Stimulated activated memory B cell treated with anti-CD40 and anti-IgM and Interleukin-4, amounts not matched to agents 10 μg/mL and 1 μg/mL and 100 μg/mL, for 72 hours (primary cell): ENCODE measurements at regions not wholly inside any gene's neighbourhood (a gene's known extent, or its start where the extent isn't known, plus 50 kb on each side); places are given as distances from the start of the nearest gene placed in this dataset.

ENCODE experiments used
- ATAC-seq: fragments of 150-1000 bp; cut with Tn5 transposase; 2 replicates; pipeline ENCODE4 v1.10.0; 2021
- H3K27ac Mint-ChIP-seq: one replicate; pipeline ENCODE4 v1.8.0; 2022; ENCODE audit warnings: mild to moderate bottlenecking, mixed read lengths
- H3K27me3 Mint-ChIP-seq: one replicate; pipeline ENCODE4 v1.8.0; 2022; ENCODE audit warnings: mixed read lengths
- H3K36me3 Mint-ChIP-seq: one replicate; pipeline ENCODE4 v1.8.0; 2022; ENCODE audit warnings: mixed read lengths
- H3K4me1 Mint-ChIP-seq: one replicate; pipeline ENCODE4 v1.8.0; 2022; ENCODE audit warnings: mixed read lengths
- H3K4me3 Mint-ChIP-seq: one replicate; pipeline ENCODE4 v1.8.0; 2022; ENCODE audit warnings: mild to moderate bottlenecking, moderate library complexity, mixed read lengths
- H3K9me3 Mint-ChIP-seq: one replicate; pipeline ENCODE4 v1.8.0; 2022; ENCODE audit warnings: mixed read lengths

- Mint-ChIP-seq H3K9me3 (no peaks in the 10 kb centered on the region), H3K27me3 (no peaks in the 10 kb centered on the region), H3K27ac (no peak overlapping the region), H3K4me1 (no peaks in the 10 kb centered on the region), H3K4me3 (no peak overlapping the region), H3K36me3 (no peaks in the 10 kb centered on the region)
- ATAC-seq, result no peak
Observed at GRCh38 chr6:95802978-95803377, 212.8 kb upstream of the FUT9 start.

GRCh38 chr6:95803889-95804288 lies 211.9 kb upstream of the FUT9 start:
- no peak overlapping the region for H3K27ac Mint-ChIP-seq
- ATAC-seq, result no peak
- H3K4me1 Mint-ChIP-seq, result no peaks in the 10 kb centered on the region
- peaks cover 3% of the 10 kb centered on the region for H3K9me3 Mint-ChIP-seq
- no peak overlapping the region for H3K4me3 Mint-ChIP-seq
- H3K27me3 Mint-ChIP-seq, result no peaks in the 10 kb centered on the region
- H3K36me3 Mint-ChIP-seq, result no peaks in the 10 kb centered on the region

DNA sequence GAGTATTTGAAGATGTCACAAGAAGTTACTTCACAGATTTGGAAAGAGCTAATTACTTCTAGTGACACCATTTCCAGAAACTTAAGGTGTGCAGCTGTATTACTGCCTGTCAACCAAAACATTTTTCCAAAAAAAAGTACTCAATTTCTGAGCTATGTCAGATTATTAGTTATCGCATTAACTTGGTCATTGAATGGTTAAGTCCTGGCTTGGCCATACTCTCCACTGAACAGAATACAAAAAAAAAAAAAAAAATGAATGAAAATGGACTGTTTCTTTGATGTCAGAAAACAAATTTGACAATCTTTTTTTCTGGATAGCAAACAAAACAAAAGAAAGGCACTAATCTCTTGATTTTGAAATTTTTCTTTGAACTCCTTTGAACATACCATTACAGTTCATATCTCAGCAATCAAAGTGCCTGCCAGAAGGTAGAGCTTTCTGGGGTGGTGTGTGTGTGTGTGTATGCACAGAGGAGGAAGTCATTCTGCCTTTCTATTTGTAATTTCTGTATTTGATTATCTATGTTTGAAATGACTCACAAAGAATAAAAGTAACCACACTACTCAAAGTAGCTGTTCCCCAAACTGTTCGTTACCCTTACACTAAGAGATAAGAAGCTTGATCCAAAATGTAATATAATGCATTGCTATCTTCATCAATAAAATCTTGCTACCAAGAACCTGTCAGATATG lies 210.8 kb upstream of the FUT9 start:
- peaks cover 6% of the 10 kb centered on the region for H3K9me3 Mint-ChIP-seq
- no peaks in the 10 kb centered on the region for H3K4me1 Mint-ChIP-seq
- no peak overlapping the region for H3K4me3 Mint-ChIP-seq
- ATAC-seq, result no peak
- no peak overlapping the region for H3K27ac Mint-ChIP-seq
- H3K36me3 Mint-ChIP-seq, result no peaks in the 10 kb centered on the region
- H3K27me3 Mint-ChIP-seq, result no peaks in the 10 kb centered on the region

GRCh38 chr6:95805699-95806098 lies 210.1 kb upstream of the FUT9 start:
- Mint-ChIP-seq H3K4me3 (no peak overlapping the region), H3K9me3 (peaks cover 6% of the 10 kb centered on the region), H3K4me1 (no peaks in the 10 kb centered on the region), H3K27me3 (no peaks in the 10 kb centered on the region), H3K27ac (no peak overlapping the region), H3K36me3 (no peaks in the 10 kb centered on the region)
- ATAC-seq, result no peak

DNA sequence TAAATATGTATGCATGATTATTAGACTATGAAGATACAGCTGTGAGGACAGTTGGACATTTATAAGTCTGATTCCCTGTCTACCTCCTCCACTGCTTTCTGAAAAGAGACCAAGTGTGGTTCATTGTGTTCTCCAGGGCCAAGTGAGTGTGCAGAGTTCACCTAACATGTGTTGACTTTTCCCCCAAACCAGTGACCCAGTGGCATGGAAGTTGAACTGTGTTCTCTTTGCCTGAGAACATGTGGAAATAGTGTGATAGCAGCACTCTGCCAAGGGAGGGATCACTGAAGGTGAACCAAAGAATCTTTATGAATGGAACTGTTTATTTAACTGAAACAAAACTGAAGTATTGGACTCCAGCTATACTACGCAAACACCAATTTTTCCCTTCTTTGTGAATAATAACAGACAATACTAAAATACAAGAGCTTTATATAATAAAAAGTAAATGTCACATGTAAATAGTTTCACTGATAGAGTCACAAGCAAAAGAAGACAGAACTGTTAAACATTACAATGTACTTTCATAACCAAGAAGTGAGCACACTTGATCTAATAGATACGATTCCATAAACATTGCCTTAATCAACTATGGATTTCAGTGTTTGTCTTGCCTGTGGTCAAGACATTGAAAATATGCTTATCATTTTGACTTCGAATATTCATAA lies 200.3 kb upstream of the FUT9 start:
- no peaks in the 10 kb centered on the region for H3K4me1 Mint-ChIP-seq
- H3K36me3 Mint-ChIP-seq, result no peaks in the 10 kb centered on the region
- no peak overlapping the region for H3K4me3 Mint-ChIP-seq
- ATAC-seq, result no peak
- no peaks in the 10 kb centered on the region for H3K27me3 Mint-ChIP-seq
- no peaks in the 10 kb centered on the region for H3K9me3 Mint-ChIP-seq
- H3K27ac Mint-ChIP-seq, result no peak overlapping the region

DNA sequence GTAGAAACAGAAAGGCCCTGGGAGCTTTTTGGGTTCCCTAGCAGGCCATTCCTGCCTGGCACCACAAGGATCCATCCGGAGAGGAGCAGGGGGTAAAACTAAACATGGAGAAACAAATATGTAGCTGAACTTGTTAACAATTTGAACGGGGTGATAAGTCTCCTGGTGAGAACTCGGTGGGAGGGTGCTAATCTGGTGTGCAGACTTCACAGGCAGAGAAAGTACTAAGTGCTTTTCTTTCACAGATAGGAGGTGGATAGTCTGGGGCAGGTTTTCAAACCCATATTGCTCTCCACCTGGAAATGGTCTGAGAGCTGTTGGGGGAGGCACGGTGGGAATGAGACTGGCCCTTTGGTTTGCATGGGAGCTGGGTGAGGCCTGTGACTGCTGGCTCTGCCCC lies 196.3 kb upstream of the FUT9 start:
- Mint-ChIP-seq H3K9me3 (peaks cover under 1% of the 10 kb centered on the region), H3K27me3 (no peaks in the 10 kb centered on the region), H3K27ac (no peak overlapping the region), H3K4me1 (no peaks in the 10 kb centered on the region), H3K4me3 (no peak overlapping the region), H3K36me3 (no peaks in the 10 kb centered on the region)
- ATAC-seq, result no peak

- H3K36me3 Mint-ChIP-seq, result no peaks in the 10 kb centered on the region
- H3K4me1 Mint-ChIP-seq, result no peaks in the 10 kb centered on the region
- ATAC-seq, result no peak
Observed at GRCh38 chr6:95819939-95820338, 195.8 kb upstream of the FUT9 start.

DNA sequence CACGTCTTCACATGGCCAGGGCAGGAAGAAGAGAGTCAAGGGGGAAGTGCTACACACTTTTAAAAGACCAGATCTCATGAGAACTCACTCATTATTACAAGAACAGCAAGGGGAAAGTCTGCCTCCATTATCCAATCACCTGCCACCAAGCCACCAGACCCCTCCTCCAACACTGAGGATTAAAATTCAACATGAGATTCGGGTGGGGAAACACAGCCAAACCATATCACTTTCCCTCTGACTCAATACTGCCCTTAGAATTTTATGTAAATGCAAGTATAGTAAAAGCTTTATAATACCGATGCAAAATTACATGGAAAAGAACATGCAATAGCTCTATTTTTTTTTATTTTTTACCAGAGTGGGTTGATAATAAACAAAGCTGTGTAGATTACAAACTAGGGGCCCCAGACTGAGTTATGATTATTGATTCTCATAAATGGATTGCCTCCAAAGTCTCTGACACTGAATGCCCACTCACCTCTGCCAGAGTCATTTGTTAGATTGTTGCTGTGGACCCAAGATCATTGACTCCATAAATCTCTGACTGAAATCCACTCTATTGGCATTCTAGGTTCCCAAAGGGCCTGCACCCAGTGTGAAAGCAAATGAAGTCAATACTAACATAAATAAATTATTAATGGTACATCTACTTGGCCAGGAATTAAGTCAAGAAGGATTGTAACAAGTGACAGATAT lies 184.8 kb upstream of the FUT9 start:
- Mint-ChIP-seq H3K27ac (no peak overlapping the region), H3K27me3 (no peaks in the 10 kb centered on the region), H3K4me1 (no peaks in the 10 kb centered on the region), H3K4me3 (no peak overlapping the region), H3K36me3 (no peaks in the 10 kb centered on the region), H3K9me3 (peaks cover 2% of the 10 kb centered on the region)
- no peak for ATAC-seq

More at GRCh38 chr6:95819939-95820338, 195.8 kb upstream of the FUT9 start:
- Mint-ChIP-seq H3K4me3 (no peak overlapping the region), H3K9me3 (peaks cover 3% of the 10 kb centered on the region), H3K27me3 (no peaks in the 10 kb centered on the region), H3K27ac (no peak overlapping the region)

DNA sequence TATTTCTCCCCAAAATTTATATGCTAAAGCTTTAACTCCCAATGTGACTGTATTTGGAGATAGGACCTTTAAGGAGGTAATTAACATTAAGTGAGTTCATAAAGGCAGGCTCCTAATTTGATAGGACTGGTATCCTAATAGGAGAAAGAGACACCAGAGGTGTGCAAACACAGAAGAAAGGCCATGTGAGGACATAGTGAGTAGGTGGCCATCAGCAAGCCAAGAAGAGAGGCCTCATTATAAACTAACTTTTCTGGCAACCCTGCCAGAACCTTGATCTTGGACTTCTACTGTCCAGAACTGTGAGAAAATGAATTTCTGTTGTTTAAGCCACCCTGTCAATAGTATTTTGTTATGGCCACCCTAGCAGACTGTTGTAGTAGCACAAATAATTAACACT lies 177.9 kb upstream of the FUT9 start:
- ATAC-seq, result no peak
- Mint-ChIP-seq H3K4me1 (no peaks in the 10 kb centered on the region), H3K36me3 (no peaks in the 10 kb centered on the region), H3K27ac (no peak overlapping the region), H3K9me3 (no peaks in the 10 kb centered on the region), H3K4me3 (no peak overlapping the region), H3K27me3 (no peaks in the 10 kb centered on the region)

GRCh38 chr6:95841560-95841959 lies 174.2 kb upstream of the FUT9 start:
- Mint-ChIP-seq H3K4me1 (no peaks in the 10 kb centered on the region), H3K27me3 (no peaks in the 10 kb centered on the region), H3K36me3 (no peaks in the 10 kb centered on the region), H3K27ac (no peak overlapping the region), H3K9me3 (no peaks in the 10 kb centered on the region), H3K4me3 (no peak overlapping the region)
- no peak for ATAC-seq

GRCh38 chr6:95846652-95847051 lies 169.1 kb upstream of the FUT9 start:
- Mint-ChIP-seq H3K4me3 (no peak overlapping the region), H3K4me1 (no peaks in the 10 kb centered on the region), H3K27ac (no peak overlapping the region), H3K27me3 (no peaks in the 10 kb centered on the region), H3K9me3 (peaks cover 3% of the 10 kb centered on the region), H3K36me3 (no peaks in the 10 kb centered on the region)
- no peak for ATAC-seq

DNA sequence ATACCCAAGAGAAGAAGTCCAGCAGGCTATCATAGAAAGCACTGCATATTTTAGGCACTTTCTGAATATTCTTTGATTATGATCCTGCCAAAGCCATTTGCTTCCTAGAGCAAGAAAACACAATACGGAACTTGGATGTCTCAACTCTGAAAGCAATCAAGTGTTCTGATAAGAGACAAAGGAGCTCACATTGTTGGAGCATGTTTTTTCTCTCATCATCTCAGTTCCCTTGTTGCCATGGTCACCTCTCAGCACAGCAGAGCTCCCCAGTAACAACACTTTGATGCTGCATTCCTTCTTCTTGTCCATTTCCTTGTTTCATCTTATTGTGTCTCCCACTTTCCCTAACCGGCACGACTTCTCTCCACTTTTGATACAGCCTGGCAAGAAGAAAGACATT lies 168.7 kb upstream of the FUT9 start:
- ATAC-seq, result no peak
- peaks cover 3% of the 10 kb centered on the region for H3K9me3 Mint-ChIP-seq
- no peaks in the 10 kb centered on the region for H3K36me3 Mint-ChIP-seq
- H3K4me3 Mint-ChIP-seq, result no peak overlapping the region
- H3K27ac Mint-ChIP-seq, result no peak overlapping the region
- no peaks in the 10 kb centered on the region for H3K27me3 Mint-ChIP-seq
- no peaks in the 10 kb centered on the region for H3K4me1 Mint-ChIP-seq

- H3K4me3 Mint-ChIP-seq, result no peak overlapping the region
- no peak overlapping the region for H3K27ac Mint-ChIP-seq
- H3K27me3 Mint-ChIP-seq, result no peaks in the 10 kb centered on the region
- ATAC-seq, result no peak
- no peaks in the 10 kb centered on the region for H3K36me3 Mint-ChIP-seq
- peaks cover 3% of the 10 kb centered on the region for H3K9me3 Mint-ChIP-seq
- no peaks in the 10 kb centered on the region for H3K4me1 Mint-ChIP-seq
Observed at GRCh38 chr6:95848717-95849116, 167.1 kb upstream of the FUT9 start.

DNA sequence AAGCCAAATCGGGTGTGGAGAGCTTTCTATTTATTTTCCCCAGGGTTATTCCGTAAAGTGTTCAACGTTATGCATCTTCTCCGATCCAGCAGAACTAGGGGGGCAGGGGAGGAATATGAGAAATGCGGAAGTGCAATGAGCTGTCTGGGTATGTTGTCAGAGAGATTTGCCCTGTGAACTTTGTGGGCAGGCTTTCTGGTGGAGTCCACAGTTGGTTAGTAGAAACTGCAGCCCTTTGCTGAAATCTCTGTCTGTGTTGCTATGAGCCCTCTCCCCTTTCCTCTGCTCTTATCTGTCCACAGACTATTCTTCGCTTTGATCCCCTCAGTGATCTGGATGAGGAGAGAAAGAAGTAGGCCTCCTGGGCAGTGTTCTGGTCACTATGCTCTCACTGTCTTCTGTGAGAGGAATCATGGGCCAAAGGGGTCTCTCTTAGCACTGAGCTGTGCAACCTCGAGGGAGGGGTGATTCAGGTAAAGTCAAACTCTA lies 158.9 kb upstream of the FUT9 start:
- H3K36me3 Mint-ChIP-seq, result no peaks in the 10 kb centered on the region
- H3K27ac Mint-ChIP-seq, result no peak overlapping the region
- H3K4me1 Mint-ChIP-seq, result no peaks in the 10 kb centered on the region
- no peak overlapping the region for H3K4me3 Mint-ChIP-seq
- H3K9me3 Mint-ChIP-seq, result peaks cover 7% of the 10 kb centered on the region
- H3K27me3 Mint-ChIP-seq, result no peaks in the 10 kb centered on the region
- no peak for ATAC-seq

- Mint-ChIP-seq H3K4me3 (no peak overlapping the region), H3K9me3 (peaks cover 6% of the 10 kb centered on the region), H3K27me3 (no peaks in the 10 kb centered on the region), H3K27ac (no peak overlapping the region), H3K4me1 (no peaks in the 10 kb centered on the region), H3K36me3 (no peaks in the 10 kb centered on the region)
- ATAC-seq, result no peak
Observed at GRCh38 chr6:95865857-95866256, 149.9 kb upstream of the FUT9 start.

DNA sequence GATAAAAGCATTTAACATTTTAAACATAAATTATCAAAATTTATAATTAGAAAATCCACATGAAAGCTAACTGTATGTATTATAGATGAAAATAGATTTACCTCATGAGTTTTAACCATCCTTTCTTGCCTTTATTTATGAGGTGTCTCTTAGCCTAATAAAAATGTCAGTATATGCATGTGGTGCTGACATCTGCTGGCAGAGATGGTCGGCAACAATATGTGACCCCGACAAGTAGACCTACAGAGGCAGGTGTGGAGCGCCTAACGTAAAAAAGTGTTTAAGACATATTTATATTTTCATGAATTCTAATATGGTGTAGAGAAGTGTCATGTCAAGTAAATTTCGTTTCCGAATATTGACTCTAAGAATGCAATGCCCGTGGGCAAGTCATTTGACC lies 149.0 kb upstream of the FUT9 start:
- Mint-ChIP-seq H3K27me3 (no peaks in the 10 kb centered on the region), H3K36me3 (no peaks in the 10 kb centered on the region), H3K4me3 (no peak overlapping the region), H3K4me1 (no peaks in the 10 kb centered on the region), H3K27ac (no peak overlapping the region), H3K9me3 (peaks cover 6% of the 10 kb centered on the region)
- ATAC-seq, result no peak
